ENCODE measurements at regions not wholly inside any gene's neighbourhood (a gene's known extent, or its start where the extent isn't known, plus 50 kb on each side); places are given as distances from the start of the nearest gene placed in this dataset.

DNA sequence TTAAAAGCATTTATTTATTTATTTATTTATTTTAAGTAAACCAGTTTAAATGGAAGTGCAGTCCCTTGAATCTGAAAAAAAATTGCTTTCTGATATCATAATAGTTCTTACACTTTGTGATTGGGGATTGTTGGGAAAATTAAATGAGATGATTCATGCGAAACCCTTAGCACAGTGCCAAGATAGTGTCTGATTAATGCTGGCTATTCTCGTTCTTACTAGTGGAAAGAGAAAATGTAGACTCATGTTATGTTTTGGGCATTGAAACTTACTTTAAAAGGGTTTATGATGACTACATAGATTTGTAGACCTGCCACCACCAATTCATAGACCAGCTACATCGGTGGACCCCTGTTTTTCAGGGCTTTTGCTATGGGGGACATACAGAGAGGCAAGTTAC, 229.2 kb upstream of the ZFP64 start:
- TF ChIP-seq POLR2A (IDR thresholded peaks at IDR 0.05) (no peak), CTCF (IDR thresholded peaks at IDR 0.05) (no peak)

All from Peyer's patch (tissue), 4 donors.